ENCODE measurements at regions not wholly inside any gene's neighbourhood (a gene's known extent, or its start where the extent isn't known, plus 50 kb on each side); places are given as distances from the start of the nearest gene placed in this dataset.

DNA sequence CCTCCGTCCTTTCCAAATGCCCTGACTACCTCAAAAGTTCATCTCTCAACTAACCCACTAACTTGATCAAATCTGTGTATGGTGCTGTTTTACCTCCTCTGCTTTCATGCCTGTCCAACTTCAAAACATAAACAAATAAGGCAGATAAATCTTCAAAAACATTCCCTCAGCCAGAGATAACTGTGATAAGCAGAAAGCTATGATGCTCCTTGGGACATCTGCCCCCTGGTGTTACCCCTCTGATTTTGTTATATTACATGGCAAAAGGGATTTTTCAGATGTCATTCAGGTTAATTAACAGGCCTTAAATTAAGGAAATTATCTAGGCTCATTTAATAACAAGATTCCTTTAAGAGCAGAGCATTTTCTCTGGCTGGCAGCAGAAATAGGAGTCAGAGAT is 810.8 kb upstream of the CHAC2 start:
- TF ChIP-seq FOXP2 (optimal IDR thresholded peaks at IDR 0.05; ENCODE audit: borderline replicate concordance, extremely low read depth, extremely low read length, insufficient read depth), result no peak
- no peak for TF ChIP-seq SIN3A (IDR thresholded peaks at IDR 0.05; ENCODE audit: borderline replicate concordance, insufficient read depth, low read length)
- TF ChIP-seq, protein P1, sequence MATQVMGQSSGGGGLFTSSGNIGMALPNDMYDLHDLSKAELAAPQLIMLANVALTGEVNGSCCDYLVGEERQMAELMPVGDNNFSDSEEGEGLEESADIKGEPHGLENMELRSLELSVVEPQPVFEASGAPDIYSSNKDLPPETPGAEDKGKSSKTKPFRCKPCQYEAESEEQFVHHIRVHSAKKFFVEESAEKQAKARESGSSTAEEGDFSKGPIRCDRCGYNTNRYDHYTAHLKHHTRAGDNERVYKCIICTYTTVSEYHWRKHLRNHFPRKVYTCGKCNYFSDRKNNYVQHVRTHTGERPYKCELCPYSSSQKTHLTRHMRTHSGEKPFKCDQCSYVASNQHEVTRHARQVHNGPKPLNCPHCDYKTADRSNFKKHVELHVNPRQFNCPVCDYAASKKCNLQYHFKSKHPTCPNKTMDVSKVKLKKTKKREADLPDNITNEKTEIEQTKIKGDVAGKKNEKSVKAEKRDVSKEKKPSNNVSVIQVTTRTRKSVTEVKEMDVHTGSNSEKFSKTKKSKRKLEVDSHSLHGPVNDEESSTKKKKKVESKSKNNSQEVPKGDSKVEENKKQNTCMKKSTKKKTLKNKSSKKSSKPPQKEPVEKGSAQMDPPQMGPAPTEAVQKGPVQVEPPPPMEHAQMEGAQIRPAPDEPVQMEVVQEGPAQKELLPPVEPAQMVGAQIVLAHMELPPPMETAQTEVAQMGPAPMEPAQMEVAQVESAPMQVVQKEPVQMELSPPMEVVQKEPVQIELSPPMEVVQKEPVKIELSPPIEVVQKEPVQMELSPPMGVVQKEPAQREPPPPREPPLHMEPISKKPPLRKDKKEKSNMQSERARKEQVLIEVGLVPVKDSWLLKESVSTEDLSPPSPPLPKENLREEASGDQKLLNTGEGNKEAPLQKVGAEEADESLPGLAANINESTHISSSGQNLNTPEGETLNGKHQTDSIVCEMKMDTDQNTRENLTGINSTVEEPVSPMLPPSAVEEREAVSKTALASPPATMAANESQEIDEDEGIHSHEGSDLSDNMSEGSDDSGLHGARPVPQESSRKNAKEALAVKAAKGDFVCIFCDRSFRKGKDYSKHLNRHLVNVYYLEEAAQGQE (IDR thresholded peaks at IDR 0.05; ENCODE audit: insufficient read depth in 1 of 2, low read depth in 2 of 2, low read length in 2 of 2), result no peak
- no peak for TF ChIP-seq TAF1 (IDR thresholded peaks at IDR 0.05; ENCODE audit: borderline replicate concordance, insufficient read depth, low read length)
- TF ChIP-seq POLR2AphosphoS5 (IDR thresholded peaks at IDR 0.05; ENCODE audit: low read depth, low read length), result no peak

DNA sequence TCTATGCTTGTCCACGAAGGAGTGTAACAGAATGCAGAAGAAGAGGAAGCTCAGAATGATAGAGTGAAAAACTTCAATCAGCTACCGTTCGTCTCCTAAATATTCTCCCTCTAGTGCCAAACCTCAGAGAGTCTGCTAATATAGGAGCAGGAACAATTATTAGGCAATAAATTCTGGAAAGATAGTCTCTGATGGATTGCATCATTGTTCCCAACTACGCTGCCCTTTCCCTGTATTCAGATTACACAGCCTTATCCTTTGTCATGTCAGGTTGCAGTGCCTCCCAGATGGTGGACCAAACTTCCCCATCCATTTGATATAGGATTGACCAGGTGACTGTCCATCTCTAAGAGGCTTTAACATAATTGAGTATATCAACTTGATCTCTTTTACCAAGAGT is 811.5 kb upstream of the CHAC2 start:
- TF ChIP-seq TAF1 (IDR thresholded peaks at IDR 0.05; ENCODE audit: borderline replicate concordance, insufficient read depth, low read length), result no peak
- no peak for TF ChIP-seq FOXP2 (optimal IDR thresholded peaks at IDR 0.05; ENCODE audit: borderline replicate concordance, extremely low read depth, extremely low read length, insufficient read depth)
- no peak for TF ChIP-seq POLR2AphosphoS5 (IDR thresholded peaks at IDR 0.05; ENCODE audit: low read depth, low read length)
- no peak for TF ChIP-seq SIN3A (IDR thresholded peaks at IDR 0.05; ENCODE audit: borderline replicate concordance, insufficient read depth, low read length)
- TF ChIP-seq, protein P1 (IDR thresholded peaks at IDR 0.05; ENCODE audit: insufficient read depth in 1 of 2, low read depth in 2 of 2, low read length in 2 of 2), result no peak

DNA sequence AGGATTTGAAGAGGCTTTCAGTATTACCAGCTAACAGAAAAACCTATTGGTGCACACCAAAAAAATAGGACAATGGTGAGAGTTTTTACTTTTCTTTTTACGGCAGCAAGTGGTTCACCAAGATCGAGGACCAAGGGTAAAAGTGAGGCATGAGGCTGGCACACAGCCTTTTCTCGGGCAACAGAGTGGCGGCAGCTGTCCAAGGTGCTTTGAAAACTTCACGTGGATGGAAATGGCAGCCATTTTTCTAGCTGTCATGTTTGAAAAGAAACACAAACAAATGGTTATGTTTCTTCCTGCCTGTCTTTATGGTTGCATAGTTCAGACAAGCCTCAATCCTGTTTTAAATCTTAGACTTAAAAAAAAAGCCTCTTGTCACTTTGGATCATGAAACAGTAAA is 812.5 kb upstream of the CHAC2 start:
- no peak for TF ChIP-seq POLR2AphosphoS5 (IDR thresholded peaks at IDR 0.05; ENCODE audit: low read depth, low read length)
- TF ChIP-seq TAF1 (IDR thresholded peaks at IDR 0.05; ENCODE audit: borderline replicate concordance, insufficient read depth, low read length), result no peak
- no peak for TF ChIP-seq FOXP2 (optimal IDR thresholded peaks at IDR 0.05; ENCODE audit: borderline replicate concordance, extremely low read depth, extremely low read length, insufficient read depth)
- no peak for TF ChIP-seq SIN3A (IDR thresholded peaks at IDR 0.05; ENCODE audit: borderline replicate concordance, insufficient read depth, low read length)
- TF ChIP-seq, protein P1 (IDR thresholded peaks at IDR 0.05; ENCODE audit: insufficient read depth in 1 of 2, low read depth in 2 of 2, low read length in 2 of 2), result peak; percentile 71 to 90

DNA sequence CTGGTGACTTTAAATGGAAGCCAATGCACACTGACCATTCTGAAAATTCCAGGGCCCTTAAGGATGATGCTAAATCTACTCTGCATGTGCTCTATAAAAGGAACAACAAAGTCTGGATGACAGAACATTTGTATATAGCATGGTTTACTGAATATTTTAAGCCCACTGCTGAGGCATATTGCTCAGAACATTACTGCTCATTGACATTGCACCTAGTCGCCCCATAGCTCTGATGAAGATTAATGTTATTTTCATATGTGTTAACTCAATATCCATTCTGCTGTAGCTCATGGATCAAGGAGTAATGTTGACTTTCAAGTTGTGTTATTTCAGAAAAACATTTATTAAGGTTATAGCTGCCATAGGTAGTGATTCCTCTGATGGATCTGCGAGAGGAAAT is 827.5 kb upstream of the CHAC2 start:
- no peak for TF ChIP-seq SIN3A (IDR thresholded peaks at IDR 0.05; ENCODE audit: borderline replicate concordance, insufficient read depth, low read length)
- TF ChIP-seq TAF1 (IDR thresholded peaks at IDR 0.05; ENCODE audit: borderline replicate concordance, insufficient read depth, low read length), result no peak
- TF ChIP-seq POLR2AphosphoS5 (IDR thresholded peaks at IDR 0.05; ENCODE audit: low read depth, low read length), result no peak
- TF ChIP-seq, protein P1 (IDR thresholded peaks at IDR 0.05; ENCODE audit: insufficient read depth in 1 of 2, low read depth in 2 of 2, low read length in 2 of 2), result no peak
- no peak for TF ChIP-seq FOXP2 (optimal IDR thresholded peaks at IDR 0.05; ENCODE audit: borderline replicate concordance, extremely low read depth, extremely low read length, insufficient read depth)

DNA sequence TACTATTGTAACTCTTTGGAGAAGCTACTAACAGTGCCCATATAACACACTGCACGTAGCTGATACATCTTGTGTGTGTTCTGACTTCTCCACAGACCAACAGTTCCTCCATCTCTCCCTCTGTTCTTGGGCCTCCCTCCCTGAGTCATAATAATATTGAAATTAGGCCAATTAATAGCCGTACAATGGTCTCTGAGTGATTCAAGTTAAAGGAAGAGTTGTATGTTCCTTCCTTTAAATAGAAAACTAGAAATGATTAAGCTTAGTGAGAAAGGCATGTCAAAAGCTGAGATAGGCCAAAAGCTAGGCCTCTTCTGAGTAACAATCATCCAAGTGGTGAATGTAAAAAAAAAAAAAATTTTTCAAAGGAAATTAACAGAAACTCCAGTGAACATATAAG is 828.4 kb upstream of the CHAC2 start:
- no peak for TF ChIP-seq SIN3A (IDR thresholded peaks at IDR 0.05; ENCODE audit: borderline replicate concordance, insufficient read depth, low read length)
- TF ChIP-seq POLR2AphosphoS5 (IDR thresholded peaks at IDR 0.05; ENCODE audit: low read depth, low read length), result no peak
- no peak for TF ChIP-seq TAF1 (IDR thresholded peaks at IDR 0.05; ENCODE audit: borderline replicate concordance, insufficient read depth, low read length)
- TF ChIP-seq, protein P1 (IDR thresholded peaks at IDR 0.05; ENCODE audit: insufficient read depth in 1 of 2, low read depth in 2 of 2, low read length in 2 of 2), result no peak
- TF ChIP-seq FOXP2 (optimal IDR thresholded peaks at IDR 0.05; ENCODE audit: borderline replicate concordance, extremely low read depth, extremely low read length, insufficient read depth), result no peak

Measured in PFSK-1 (cell line).